ENCODE measurements at regions not wholly inside any gene's neighbourhood (a gene's known extent, or its start where the extent isn't known, plus 50 kb on each side); places are given as distances from the start of the nearest gene placed in this dataset.

DNA sequence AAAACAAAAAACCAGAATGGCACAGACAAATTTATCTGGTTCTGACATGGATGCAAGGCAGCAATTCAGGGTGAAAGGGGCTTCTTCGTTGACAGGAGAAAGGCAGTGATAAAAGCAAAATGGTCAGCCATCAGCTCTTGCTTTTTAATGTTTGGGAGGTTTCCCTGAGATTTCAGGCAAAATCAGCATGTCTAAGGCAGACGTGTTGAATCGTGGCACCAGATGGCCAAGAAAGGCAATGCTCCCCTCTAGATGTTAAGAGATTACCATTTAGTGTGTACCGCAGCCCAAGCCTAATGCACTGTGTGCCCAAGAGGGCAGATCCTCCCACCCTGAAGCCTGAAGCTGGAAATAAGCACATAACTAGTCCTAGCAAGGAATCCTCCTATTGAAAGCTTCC lies 88.8 kb upstream of the GALNT18 start:
- Mint-ChIP-seq H3K27ac (no peak overlapping the region), H3K4me3 (no peak overlapping the region), H3K36me3 (no peaks in the 10 kb centered on the region), H3K9me3 (peaks cover 0 to 2% of the 10 kb centered on the region in 2 donors), H3K27me3 (ENCODE audit: low read depth in 2 of 2) (peaks cover 9 to 30% of the 10 kb centered on the region in 2 donors), H3K4me1 (peaks cover 0 to 5% of the 10 kb centered on the region in 2 donors)
- H3K36me3 ChIP-seq (ENCODE audit: control insufficient read depth, insufficient read depth, low read length) = no peaks in the 10 kb centered on the region
- ATAC-seq (no peak), DNase-seq (no peak)
- WGBS (ENCODE audit: insufficient coverage) = 86% methylated on average over 4 of the region's 4 CpGs
- intact Hi-C loops (cut with micrococcal nuclease) = no loop called here
- H3K9me3 ChIP-seq (ENCODE audit: control insufficient read depth, insufficient read depth, low read length) = no peaks in the 10 kb centered on the region
- H3K4me3 ChIP-seq (ENCODE audit: low read length) = no peak overlapping the region
- peaks cover 2% of the 10 kb centered on the region for H3K27me3 ChIP-seq (ENCODE audit: control insufficient read depth, insufficient read depth, low read length)
- no peaks in the 10 kb centered on the region for H3K4me1 ChIP-seq (ENCODE audit: control insufficient read depth, insufficient read depth, low read length)
- no peak overlapping the region for H3K27ac ChIP-seq (ENCODE audit: low read length)
- TF ChIP-seq, protein P1, sequence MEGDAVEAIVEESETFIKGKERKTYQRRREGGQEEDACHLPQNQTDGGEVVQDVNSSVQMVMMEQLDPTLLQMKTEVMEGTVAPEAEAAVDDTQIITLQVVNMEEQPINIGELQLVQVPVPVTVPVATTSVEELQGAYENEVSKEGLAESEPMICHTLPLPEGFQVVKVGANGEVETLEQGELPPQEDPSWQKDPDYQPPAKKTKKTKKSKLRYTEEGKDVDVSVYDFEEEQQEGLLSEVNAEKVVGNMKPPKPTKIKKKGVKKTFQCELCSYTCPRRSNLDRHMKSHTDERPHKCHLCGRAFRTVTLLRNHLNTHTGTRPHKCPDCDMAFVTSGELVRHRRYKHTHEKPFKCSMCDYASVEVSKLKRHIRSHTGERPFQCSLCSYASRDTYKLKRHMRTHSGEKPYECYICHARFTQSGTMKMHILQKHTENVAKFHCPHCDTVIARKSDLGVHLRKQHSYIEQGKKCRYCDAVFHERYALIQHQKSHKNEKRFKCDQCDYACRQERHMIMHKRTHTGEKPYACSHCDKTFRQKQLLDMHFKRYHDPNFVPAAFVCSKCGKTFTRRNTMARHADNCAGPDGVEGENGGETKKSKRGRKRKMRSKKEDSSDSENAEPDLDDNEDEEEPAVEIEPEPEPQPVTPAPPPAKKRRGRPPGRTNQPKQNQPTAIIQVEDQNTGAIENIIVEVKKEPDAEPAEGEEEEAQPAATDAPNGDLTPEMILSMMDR (IDR thresholded peaks at IDR 0.05) = no peak

DNA sequence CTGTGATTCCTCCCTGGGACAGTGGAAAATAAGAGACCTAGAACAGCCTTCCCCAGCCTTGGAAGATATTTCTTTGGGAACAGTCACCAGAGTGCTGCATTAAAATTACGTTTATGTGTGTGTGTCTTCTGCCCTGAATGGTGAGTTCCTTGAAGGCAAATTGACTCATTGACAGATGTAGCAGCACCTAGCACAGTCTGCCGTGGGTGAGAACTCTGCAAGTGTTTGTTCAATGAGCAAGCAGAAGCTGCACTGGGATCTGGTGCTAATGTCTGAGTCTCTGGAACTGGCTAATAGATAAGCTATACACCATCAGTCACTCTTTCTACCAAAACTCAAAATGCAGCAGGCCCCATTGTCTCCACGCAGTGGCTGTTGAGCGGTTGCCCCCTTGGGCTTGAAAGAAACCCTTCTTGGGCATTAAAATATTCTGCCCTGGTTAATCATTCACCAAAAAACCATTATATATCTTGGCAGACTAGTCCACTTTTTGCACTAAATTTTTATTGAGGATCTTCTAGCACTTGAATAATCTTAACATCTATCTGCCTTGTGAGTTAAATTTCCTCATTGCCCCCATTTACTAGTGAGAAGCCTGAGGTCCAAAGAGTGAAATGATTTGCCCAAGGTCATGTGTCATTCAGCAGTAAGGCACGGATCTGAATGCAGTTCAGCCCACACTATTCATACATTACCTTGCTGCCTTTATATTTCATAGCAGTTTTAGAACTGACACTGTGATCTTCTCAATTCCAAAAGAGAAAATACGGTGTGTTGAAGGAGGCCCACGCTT lies 87.8 kb upstream of the GALNT18 start:
- no peaks in the 10 kb centered on the region for H3K36me3 Mint-ChIP-seq

DNA sequence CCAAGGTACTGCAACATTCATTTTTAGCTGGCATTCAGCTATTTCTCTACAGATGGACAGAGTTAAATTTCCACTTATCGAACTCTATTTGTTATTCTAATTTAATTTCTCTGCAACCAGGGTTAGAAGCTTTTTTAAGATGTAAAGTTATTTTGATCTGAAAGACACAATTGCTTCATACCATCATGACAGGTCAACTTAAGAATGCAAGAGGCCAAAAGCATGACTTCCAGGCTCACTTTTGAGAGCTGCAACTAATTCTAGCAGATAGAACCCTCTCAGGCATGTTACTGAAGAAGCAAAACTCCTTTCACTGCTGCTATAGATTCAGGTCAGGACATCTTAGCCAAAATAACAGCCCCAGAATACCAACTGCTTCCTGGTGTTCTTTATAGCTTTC lies 86.5 kb upstream of the GALNT18 start:
- TF ChIP-seq, protein P1 (IDR thresholded peaks at IDR 0.05) = no peak
- no CpG with 5 or more reads among the region's 1 CpG for whole genome bisulfite sequencing (ENCODE audit: insufficient coverage)
- H3K27me3 ChIP-seq (ENCODE audit: control insufficient read depth, insufficient read depth, low read length) = peaks cover 2% of the 10 kb centered on the region

More for the DNA sequence above, 87.8 kb upstream of the GALNT18 start:
- intact Hi-C loops (cut with micrococcal nuclease) = no loop called here
- DNase-seq (no peak), ATAC-seq (no peak)
- TF ChIP-seq, protein P1 (IDR thresholded peaks at IDR 0.05) = no peak
- Histone ChIP-seq H3K27me3 (ENCODE audit: control insufficient read depth, insufficient read depth, low read length) (peaks cover 2% of the 10 kb centered on the region), H3K36me3 (ENCODE audit: control insufficient read depth, insufficient read depth, low read length) (no peaks in the 10 kb centered on the region), H3K4me1 (ENCODE audit: control insufficient read depth, insufficient read depth, low read length) (no peaks in the 10 kb centered on the region), H3K4me3 (ENCODE audit: low read length) (no peak overlapping the region), H3K9me3 (ENCODE audit: control insufficient read depth, insufficient read depth, low read length) (no peaks in the 10 kb centered on the region), H3K27ac (ENCODE audit: low read length) (no peak overlapping the region)
- Mint-ChIP-seq H3K27ac (no peak overlapping the region), H3K4me1 (peaks cover 0 to 5% of the 10 kb centered on the region in 2 donors), H3K27me3 (ENCODE audit: low read depth in 2 of 2) (peaks cover 11 to 21% of the 10 kb centered on the region in 2 donors), H3K4me3 (no peak overlapping the region), H3K9me3 (no peaks in the 10 kb centered on the region)
- 88% methylated on average over 7 of the region's 7 CpGs for WGBS (ENCODE audit: insufficient coverage)

More for the DNA sequence above, 86.5 kb upstream of the GALNT18 start:
- Histone ChIP-seq H3K9me3 (ENCODE audit: control insufficient read depth, insufficient read depth, low read length) (no peaks in the 10 kb centered on the region), H3K4me1 (ENCODE audit: control insufficient read depth, insufficient read depth, low read length) (no peaks in the 10 kb centered on the region), H3K4me3 (ENCODE audit: low read length) (no peak overlapping the region), H3K27ac (ENCODE audit: low read length) (no peak overlapping the region), H3K36me3 (ENCODE audit: control insufficient read depth, insufficient read depth, low read length) (no peaks in the 10 kb centered on the region)
- H3K27ac Mint-ChIP-seq = no peak overlapping the region
- no peak overlapping the region for H3K4me3 Mint-ChIP-seq
- peaks cover 13 to 29% of the 10 kb centered on the region in 2 donors for H3K27me3 Mint-ChIP-seq (ENCODE audit: low read depth in 2 of 2)
- no peaks in the 10 kb centered on the region for H3K9me3 Mint-ChIP-seq
- H3K36me3 Mint-ChIP-seq = no peaks in the 10 kb centered on the region
- peaks cover 0 to 5% of the 10 kb centered on the region in 2 donors for H3K4me1 Mint-ChIP-seq
- DNase-seq = no peak
- no peak for ATAC-seq
- intact Hi-C loops (cut with micrococcal nuclease) = no loop called here

Data from natural killer cell (primary cell).